Kidney (tissue), 13 donors: ENCODE measurements at regions not wholly inside any gene's neighbourhood (a gene's known extent, or its start where the extent isn't known, plus 50 kb on each side); places are given as distances from the start of the nearest gene placed in this dataset.

ENCODE experiments used
- DNase-seq, 5 donors: peaks; one replicate each; pipeline ENCODE4 v3.0.0-alpha.2; 2013 to 2020
- FAIRE-seq: peaks from 2 replicates; lab custom pipeline; 2012; peaks lifted over from hg19 to GRCh38; lab: Jason Lieb, UNC
- H3K27ac ChIP-seq, 2 donors: one replicate each; pipeline ENCODE4 v1.7.0; 2013; ENCODE audit warnings: low read depth in 2 of 2, low read length in 2 of 2, inconsistent platforms in 1 of 2
- H3K27me3 ChIP-seq: one replicate; pipeline ENCODE4 v1.7.1; 2013; ENCODE audit warnings: low read length, inconsistent platforms; ENCODE audit not compliant: control insufficient read depth, insufficient read depth
- H3K36me3 ChIP-seq, 3 donors: one replicate each; pipeline versions ENCODE4 v1.7.0 to v1.7.1; 2013; ENCODE audit warnings: low read length in 3 of 3, control low read depth in 1 of 3, inconsistent platforms in 1 of 3; ENCODE audit not compliant: insufficient read depth in 3 of 3, control insufficient read depth in 2 of 3
- H3K4me1 ChIP-seq, 3 donors: one replicate each; pipeline versions ENCODE4 v1.7.0 to v1.7.1; 2013; ENCODE audit warnings: low read length in 3 of 3, inconsistent platforms in 1 of 3, low read depth in 1 of 3; ENCODE audit not compliant: control insufficient read depth in 2 of 3, insufficient read depth in 2 of 3
- H3K4me3 ChIP-seq, 3 donors: one replicate each; pipeline versions ENCODE4 v1.7.0 to v1.8.1; 2013; ENCODE audit warnings: low read length in 3 of 3, control low read depth in 1 of 3, inconsistent platforms in 1 of 3
- H3K9ac ChIP-seq, 3 donors: one replicate each; pipeline versions ENCODE4 v1.7.0 to v1.7.1; 2013; ENCODE audit warnings: low read length in 3 of 3, control low read depth in 1 of 3, inconsistent platforms in 1 of 3
- H3K9me3 ChIP-seq, 3 donors: one replicate each; pipeline versions ENCODE4 v1.7.0 to v1.7.1; 2013; ENCODE audit warnings: low read length in 3 of 3, control low read depth in 1 of 3, inconsistent platforms in 1 of 3; ENCODE audit not compliant: control insufficient read depth in 2 of 3, insufficient read depth in 1 of 3
- intact Hi-C: fragments of 100-400 bp; cut with DNase I; formaldehyde crosslinking; loops from one replicate; pipeline ENCODE4 v1.11.1; 2022
- TF ChIP-seq, protein P1 (sequence below): IDR thresholded peaks from 3 replicates; pipeline ENCODE4 v1.5.1; 2012; ENCODE audit warnings: mild to moderate bottlenecking, moderate library complexity, borderline replicate concordance; ENCODE audit not compliant: insufficient read depth; ENCODE audit errors: extremely low read depth
- donor health status: control.
- donor health status: control.
- donor health status: control.
- donor health status: control.
- donor health status: control.
- donor health status: DM: yes; HTN: yes; CAD: no.
- donor health status: Normal renal cell carcinoma (clear cell type).

GRCh38 chr11:41666951-41667653 lies 207.7 kb upstream of the LRRC4C start:
- Histone ChIP-seq H3K4me1 (no peaks in the 10 kb centered on the region), H3K36me3 (no peaks in the 10 kb centered on the region), H3K27ac (no peak overlapping the region), H3K27me3 (no peaks in the 10 kb centered on the region), H3K4me3 (no peak overlapping the region), H3K9me3 (no peaks in the 10 kb centered on the region), H3K9ac (no peak overlapping the region)
- DNase-seq (peak in 1 of 5 donors; percentile 6), FAIRE-seq (no peak)
- TF ChIP-seq, protein P1, sequence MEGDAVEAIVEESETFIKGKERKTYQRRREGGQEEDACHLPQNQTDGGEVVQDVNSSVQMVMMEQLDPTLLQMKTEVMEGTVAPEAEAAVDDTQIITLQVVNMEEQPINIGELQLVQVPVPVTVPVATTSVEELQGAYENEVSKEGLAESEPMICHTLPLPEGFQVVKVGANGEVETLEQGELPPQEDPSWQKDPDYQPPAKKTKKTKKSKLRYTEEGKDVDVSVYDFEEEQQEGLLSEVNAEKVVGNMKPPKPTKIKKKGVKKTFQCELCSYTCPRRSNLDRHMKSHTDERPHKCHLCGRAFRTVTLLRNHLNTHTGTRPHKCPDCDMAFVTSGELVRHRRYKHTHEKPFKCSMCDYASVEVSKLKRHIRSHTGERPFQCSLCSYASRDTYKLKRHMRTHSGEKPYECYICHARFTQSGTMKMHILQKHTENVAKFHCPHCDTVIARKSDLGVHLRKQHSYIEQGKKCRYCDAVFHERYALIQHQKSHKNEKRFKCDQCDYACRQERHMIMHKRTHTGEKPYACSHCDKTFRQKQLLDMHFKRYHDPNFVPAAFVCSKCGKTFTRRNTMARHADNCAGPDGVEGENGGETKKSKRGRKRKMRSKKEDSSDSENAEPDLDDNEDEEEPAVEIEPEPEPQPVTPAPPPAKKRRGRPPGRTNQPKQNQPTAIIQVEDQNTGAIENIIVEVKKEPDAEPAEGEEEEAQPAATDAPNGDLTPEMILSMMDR: no peak
- intact Hi-C loops: no loop called here

GRCh38 chr11:41675205-41675604 lies 215.8 kb upstream of the LRRC4C start:
- H3K36me3 ChIP-seq: no peaks in the 10 kb centered on the region
- H3K9ac ChIP-seq: no peak overlapping the region
- no peaks in the 10 kb centered on the region for H3K9me3 ChIP-seq
- no peak overlapping the region for H3K4me3 ChIP-seq
- intact Hi-C loops: no loop called here
- DNase-seq (no peak), FAIRE-seq (no peak)
- no peaks in the 10 kb centered on the region for H3K4me1 ChIP-seq
- H3K27me3 ChIP-seq: no peaks in the 10 kb centered on the region
- TF ChIP-seq, protein P1: no peak
- H3K27ac ChIP-seq: no peak overlapping the region

- Histone ChIP-seq H3K4me1 (no peaks in the 10 kb centered on the region), H3K4me3 (no peak overlapping the region), H3K27me3 (no peaks in the 10 kb centered on the region), H3K9me3 (no peaks in the 10 kb centered on the region), H3K9ac (no peak overlapping the region), H3K36me3 (no peaks in the 10 kb centered on the region), H3K27ac (no peak overlapping the region)
- DNase-seq (no peak), FAIRE-seq (no peak)
- TF ChIP-seq, protein P1: no peak
- intact Hi-C loops: no loop called here
Measured at GRCh38 chr11:41713030-41713429, 253.6 kb upstream of the LRRC4C start.
